ENCODE measurements at regions not wholly inside any gene's neighbourhood (a gene's known extent, or its start where the extent isn't known, plus 50 kb on each side); places are given as distances from the start of the nearest gene placed in this dataset.

GRCh38 chr2:238548902-238549462 lies 122.3 kb downstream of the ASB1 start:
- H3K27me3 ChIP-seq (ENCODE audit: control insufficient read depth, insufficient read depth, low read length) = no peaks in the 10 kb centered on the region
- Mint-ChIP-seq H3K36me3 (no peaks in the 10 kb centered on the region), H3K27ac (no peak overlapping the region), H3K27me3 (peaks cover 15% of the 10 kb centered on the region), H3K4me3 (no peak overlapping the region), H3K9me3 (peaks cover 0 to 13% (median 1%) of the 10 kb centered on the region in 7 donors), H3K4me1 (no peaks in the 10 kb centered on the region)
- H3K36me3 ChIP-seq (ENCODE audit: control insufficient read depth, insufficient read depth, low read length) = no peaks in the 10 kb centered on the region
- no peak overlapping the region for H3K4me3 ChIP-seq (ENCODE audit: low read depth, low read length)
- H3K4me1 ChIP-seq (ENCODE audit: control insufficient read depth, insufficient read depth, low read length, poor library complexity, severe bottlenecking) = no peaks in the 10 kb centered on the region
- ATAC-seq (ENCODE audit: low read depth in 2 of 2) = no peak
- DNase-seq = no peak
- H3K27ac ChIP-seq (ENCODE audit: insufficient read depth, low read length, poor library complexity, severe bottlenecking) = no peak overlapping the region
- no peaks in the 10 kb centered on the region for H3K9me3 ChIP-seq (ENCODE audit: control insufficient read depth in 2 of 2, low read length in 2 of 2)

DNA sequence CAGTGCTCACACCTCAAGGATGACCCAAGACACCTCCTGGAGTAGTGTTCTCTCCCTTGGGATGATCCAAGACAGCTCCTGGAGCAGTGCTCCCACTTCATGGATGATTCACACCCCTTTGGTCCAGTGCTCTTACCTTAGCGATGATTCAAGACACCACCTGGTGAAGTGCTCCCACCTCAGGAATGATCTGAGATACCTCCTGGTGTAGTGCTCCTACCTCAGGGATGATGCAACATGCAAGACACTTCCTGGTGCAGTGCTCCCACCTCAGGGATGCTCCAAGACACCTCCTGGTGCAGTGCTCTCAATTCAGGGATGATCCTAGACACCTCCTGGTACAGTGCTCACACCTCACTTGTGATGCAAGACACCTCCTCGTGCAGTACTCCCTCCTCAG lies 123.1 kb downstream of the ASB1 start:
- H3K4me1 Mint-ChIP-seq = no peaks in the 10 kb centered on the region

DNA sequence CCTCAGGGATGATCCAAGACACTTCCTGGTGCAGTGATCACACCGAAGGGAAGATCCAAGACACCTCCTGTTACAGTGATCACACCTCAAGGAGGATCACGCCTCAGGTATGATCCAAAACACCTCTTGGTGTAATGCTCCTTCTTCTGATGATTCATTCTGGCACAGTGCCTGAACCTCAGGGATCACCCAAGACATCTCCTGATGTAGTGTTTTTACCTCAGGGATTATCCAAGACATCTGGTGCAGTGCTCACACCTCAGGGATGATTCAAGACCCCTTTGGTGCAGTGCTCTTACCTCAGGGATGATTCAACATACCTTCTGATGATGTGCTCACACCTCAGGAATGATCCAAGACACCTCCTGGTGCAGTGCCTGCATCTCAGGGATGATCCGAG lies 124.4 kb downstream of the ASB1 start:
- Histone ChIP-seq H3K27me3 (ENCODE audit: control insufficient read depth, insufficient read depth, low read length) (no peaks in the 10 kb centered on the region), H3K4me1 (ENCODE audit: control insufficient read depth, insufficient read depth, low read length, poor library complexity, severe bottlenecking) (no peaks in the 10 kb centered on the region), H3K4me3 (ENCODE audit: low read depth, low read length) (no peak overlapping the region), H3K9me3 (ENCODE audit: control insufficient read depth in 2 of 2, low read length in 2 of 2) (no peaks in the 10 kb centered on the region), H3K36me3 (ENCODE audit: control insufficient read depth, insufficient read depth, low read length) (no peaks in the 10 kb centered on the region), H3K27ac (ENCODE audit: insufficient read depth, low read length, poor library complexity, severe bottlenecking) (no peak overlapping the region)
- H3K9me3 Mint-ChIP-seq = peaks cover 0 to 11% (median 1%) of the 10 kb centered on the region in 7 donors
- no peaks in the 10 kb centered on the region for H3K36me3 Mint-ChIP-seq
- no peak for DNase-seq
- no peak for ATAC-seq (ENCODE audit: low read depth in 2 of 2)
- no peak overlapping the region for H3K27ac Mint-ChIP-seq
- H3K4me1 Mint-ChIP-seq = no peaks in the 10 kb centered on the region
- peaks cover 4% of the 10 kb centered on the region for H3K27me3 Mint-ChIP-seq
- no peak overlapping the region for H3K4me3 Mint-ChIP-seq

More for the DNA sequence above, 123.1 kb downstream of the ASB1 start:
- Histone ChIP-seq H3K9me3 (ENCODE audit: control insufficient read depth in 2 of 2, low read length in 2 of 2) (no peaks in the 10 kb centered on the region), H3K4me1 (ENCODE audit: control insufficient read depth, insufficient read depth, low read length, poor library complexity, severe bottlenecking) (no peaks in the 10 kb centered on the region), H3K27me3 (ENCODE audit: control insufficient read depth, insufficient read depth, low read length) (no peaks in the 10 kb centered on the region), H3K4me3 (ENCODE audit: low read depth, low read length) (no peak overlapping the region), H3K36me3 (ENCODE audit: control insufficient read depth, insufficient read depth, low read length) (no peaks in the 10 kb centered on the region), H3K27ac (ENCODE audit: insufficient read depth, low read length, poor library complexity, severe bottlenecking) (no peak overlapping the region)
- no peak for ATAC-seq (ENCODE audit: low read depth in 2 of 2)
- DNase-seq = no peak
- no peak overlapping the region for H3K27ac Mint-ChIP-seq
- H3K36me3 Mint-ChIP-seq = no peaks in the 10 kb centered on the region
- no peak overlapping the region for H3K4me3 Mint-ChIP-seq
- H3K27me3 Mint-ChIP-seq = peaks cover 11% of the 10 kb centered on the region
- peaks cover 0 to 11% (median 1%) of the 10 kb centered on the region in 7 donors for H3K9me3 Mint-ChIP-seq

DNA sequence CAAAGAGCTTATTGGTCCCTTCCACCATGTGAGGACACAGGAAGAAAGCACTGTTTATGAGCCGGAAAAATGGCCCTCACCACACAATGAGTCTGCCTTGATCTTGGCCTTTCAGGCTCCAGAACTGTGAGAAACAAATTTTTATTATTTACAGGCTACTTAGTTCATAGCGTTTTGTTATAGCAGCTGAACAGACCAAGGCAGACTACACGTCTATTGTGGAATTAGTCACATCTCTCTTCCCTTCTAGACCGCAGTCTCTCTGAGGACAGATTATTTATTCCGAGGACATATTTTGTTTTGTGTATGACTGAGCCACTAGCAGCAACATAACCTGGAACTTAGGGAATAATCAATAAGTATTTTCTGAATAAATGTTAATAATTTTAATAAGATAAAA lies 125.5 kb downstream of the ASB1 start:
- Histone ChIP-seq H3K27me3 (ENCODE audit: control insufficient read depth, insufficient read depth, low read length) (no peaks in the 10 kb centered on the region), H3K27ac (ENCODE audit: insufficient read depth, low read length, poor library complexity, severe bottlenecking) (no peak overlapping the region), H3K4me1 (ENCODE audit: control insufficient read depth, insufficient read depth, low read length, poor library complexity, severe bottlenecking) (no peaks in the 10 kb centered on the region), H3K9me3 (ENCODE audit: control insufficient read depth in 2 of 2, low read length in 2 of 2) (no peaks in the 10 kb centered on the region), H3K4me3 (ENCODE audit: low read depth, low read length) (no peak overlapping the region), H3K36me3 (ENCODE audit: control insufficient read depth, insufficient read depth, low read length) (no peaks in the 10 kb centered on the region)
- Mint-ChIP-seq H3K4me3 (no peak overlapping the region), H3K36me3 (no peaks in the 10 kb centered on the region), H3K27me3 (peaks cover 6% of the 10 kb centered on the region), H3K4me1 (no peaks in the 10 kb centered on the region), H3K9me3 (peaks cover 0 to 11% (median 1%) of the 10 kb centered on the region in 7 donors), H3K27ac (no peak overlapping the region)
- ATAC-seq (ENCODE audit: low read depth in 2 of 2) (no peak), DNase-seq (no peak)

GRCh38 chr2:238553159-238553558 lies 126.4 kb downstream of the ASB1 start:
- no peak overlapping the region for H3K4me3 Mint-ChIP-seq
- Histone ChIP-seq H3K9me3 (ENCODE audit: control insufficient read depth in 2 of 2, low read length in 2 of 2) (no peaks in the 10 kb centered on the region), H3K4me3 (ENCODE audit: low read depth, low read length) (no peak overlapping the region), H3K27ac (ENCODE audit: insufficient read depth, low read length, poor library complexity, severe bottlenecking) (no peak overlapping the region), H3K36me3 (ENCODE audit: control insufficient read depth, insufficient read depth, low read length) (no peaks in the 10 kb centered on the region), H3K4me1 (ENCODE audit: control insufficient read depth, insufficient read depth, low read length, poor library complexity, severe bottlenecking) (no peaks in the 10 kb centered on the region), H3K27me3 (ENCODE audit: control insufficient read depth, insufficient read depth, low read length) (no peaks in the 10 kb centered on the region)
- peaks cover 0 to 11% (median 1%) of the 10 kb centered on the region in 7 donors for H3K9me3 Mint-ChIP-seq
- H3K27ac Mint-ChIP-seq = no peak overlapping the region
- no peaks in the 10 kb centered on the region for H3K36me3 Mint-ChIP-seq
- H3K4me1 Mint-ChIP-seq = no peaks in the 10 kb centered on the region
- DNase-seq = no peak
- H3K27me3 Mint-ChIP-seq = peaks cover 7% of the 10 kb centered on the region
- no peak for ATAC-seq (ENCODE audit: low read depth in 2 of 2)

GRCh38 chr2:238554468-238555315 lies 128.0 kb downstream of the ASB1 start:
- H3K9me3 Mint-ChIP-seq = peaks cover 0 to 10% (median 1%) of the 10 kb centered on the region in 7 donors
- H3K27me3 ChIP-seq (ENCODE audit: control insufficient read depth, insufficient read depth, low read length) = no peaks in the 10 kb centered on the region
- H3K27ac Mint-ChIP-seq = no peak overlapping the region
- peaks cover 4% of the 10 kb centered on the region for H3K27me3 Mint-ChIP-seq
- no peaks in the 10 kb centered on the region for H3K36me3 Mint-ChIP-seq
- H3K9me3 ChIP-seq (ENCODE audit: control insufficient read depth in 2 of 2, low read length in 2 of 2) = no peaks in the 10 kb centered on the region
- H3K36me3 ChIP-seq (ENCODE audit: control insufficient read depth, insufficient read depth, low read length) = no peaks in the 10 kb centered on the region
- H3K4me3 ChIP-seq (ENCODE audit: low read depth, low read length) = no peak overlapping the region
- H3K4me1 Mint-ChIP-seq = no peaks in the 10 kb centered on the region
- H3K4me3 Mint-ChIP-seq = no peak overlapping the region
- H3K4me1 ChIP-seq (ENCODE audit: control insufficient read depth, insufficient read depth, low read length, poor library complexity, severe bottlenecking) = no peaks in the 10 kb centered on the region
- ATAC-seq (ENCODE audit: low read depth in 2 of 2) = no peak
- H3K27ac ChIP-seq (ENCODE audit: insufficient read depth, low read length, poor library complexity, severe bottlenecking) = no peak overlapping the region
- no peak for DNase-seq

DNA sequence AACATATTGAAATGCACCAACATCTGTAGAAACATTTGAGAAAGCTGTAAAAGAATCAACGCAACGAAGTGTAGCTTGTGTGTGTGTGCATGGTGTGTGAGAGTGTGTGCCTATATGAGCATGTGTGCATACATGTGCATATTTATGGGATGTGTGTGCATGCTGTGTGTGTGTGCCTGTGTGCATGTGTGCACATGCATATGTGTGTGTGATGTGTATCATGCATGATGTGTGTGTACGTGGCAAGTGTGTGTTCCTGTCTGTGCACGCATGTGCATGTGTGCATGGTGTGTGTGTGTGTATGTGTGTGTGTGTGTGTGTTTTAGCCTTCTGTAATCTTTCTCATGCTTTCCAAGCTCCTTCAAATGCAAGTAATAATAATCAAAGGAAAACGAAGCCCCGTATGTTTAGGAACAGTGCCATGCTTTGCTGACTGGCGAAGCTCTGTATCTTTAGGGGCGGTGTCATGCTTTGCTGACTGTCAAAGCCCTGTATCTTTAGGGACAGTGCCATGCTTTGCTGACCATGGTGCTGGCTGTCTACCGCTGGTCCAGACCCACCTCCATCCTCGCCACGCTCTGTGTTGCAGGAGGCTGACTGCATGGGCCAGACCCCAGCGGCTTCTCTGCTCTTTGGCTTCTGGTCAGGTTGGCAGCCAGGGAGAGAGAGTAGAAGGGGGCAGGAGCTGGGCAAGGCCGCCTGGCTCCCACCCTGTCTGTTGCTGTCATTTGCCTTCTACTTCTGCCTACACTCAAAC lies 129.2 kb downstream of the ASB1 start:
- H3K9me3 Mint-ChIP-seq = peaks cover 0 to 10% (median 1%) of the 10 kb centered on the region in 7 donors
- H3K27me3 Mint-ChIP-seq = peaks cover 4% of the 10 kb centered on the region
- H3K27ac Mint-ChIP-seq = no peak overlapping the region
- H3K27me3 ChIP-seq (ENCODE audit: control insufficient read depth, insufficient read depth, low read length) = no peaks in the 10 kb centered on the region
- H3K4me1 Mint-ChIP-seq = no peaks in the 10 kb centered on the region
- no peaks in the 10 kb centered on the region for H3K4me1 ChIP-seq (ENCODE audit: control insufficient read depth, insufficient read depth, low read length, poor library complexity, severe bottlenecking)
- H3K36me3 Mint-ChIP-seq = no peaks in the 10 kb centered on the region
- H3K9me3 ChIP-seq (ENCODE audit: control insufficient read depth in 2 of 2, low read length in 2 of 2) = no peaks in the 10 kb centered on the region
- ATAC-seq (ENCODE audit: low read depth in 2 of 2) (no peak), DNase-seq (no peak)
- H3K36me3 ChIP-seq (ENCODE audit: control insufficient read depth, insufficient read depth, low read length) = no peaks in the 10 kb centered on the region
- no peak overlapping the region for H3K4me3 Mint-ChIP-seq
- H3K27ac ChIP-seq (ENCODE audit: insufficient read depth, low read length, poor library complexity, severe bottlenecking) = no peak overlapping the region
- no peak overlapping the region for H3K4me3 ChIP-seq (ENCODE audit: low read depth, low read length)
